ENCODE measurements at regions not wholly inside any gene's neighbourhood (a gene's known extent, or its start where the extent isn't known, plus 50 kb on each side); places are given as distances from the start of the nearest gene placed in this dataset.

- Mint-ChIP-seq H3K4me1 (no peaks in the 10 kb centered on the region), H3K9me3 (no peaks in the 10 kb centered on the region), H3K27ac (no peak overlapping the region), H3K36me3 (ENCODE audit: low read depth) (no peaks in the 10 kb centered on the region), H3K4me3 (no peak overlapping the region), H3K27me3 (ENCODE audit: low read depth) (no peaks in the 10 kb centered on the region)
- TF ChIP-seq CTCF (IDR thresholded peaks at IDR 0.05; ENCODE audit: unreplicated experiment in 3 of 3), result no peak
Observed at GRCh38 chr4:163857903-163858302, 363.4 kb downstream of the TMA16 start.

GRCh38 chr4:163858515-163858914 lies 364.0 kb downstream of the TMA16 start:
- Mint-ChIP-seq H3K9me3 (no peaks in the 10 kb centered on the region), H3K4me1 (no peaks in the 10 kb centered on the region), H3K4me3 (no peak overlapping the region), H3K27ac (no peak overlapping the region), H3K36me3 (ENCODE audit: low read depth) (no peaks in the 10 kb centered on the region), H3K27me3 (ENCODE audit: low read depth) (no peaks in the 10 kb centered on the region)
- no peak for TF ChIP-seq CTCF (IDR thresholded peaks at IDR 0.05; ENCODE audit: unreplicated experiment in 3 of 3)

- no peaks in the 10 kb centered on the region for H3K36me3 Mint-ChIP-seq (ENCODE audit: low read depth)
- H3K27ac Mint-ChIP-seq, result no peak overlapping the region
- H3K4me1 Mint-ChIP-seq, result no peaks in the 10 kb centered on the region
- no peak overlapping the region for H3K4me3 Mint-ChIP-seq
- H3K9me3 Mint-ChIP-seq, result no peaks in the 10 kb centered on the region
- no peaks in the 10 kb centered on the region for H3K27me3 Mint-ChIP-seq (ENCODE audit: low read depth)
- no peak for TF ChIP-seq CTCF (IDR thresholded peaks at IDR 0.05; ENCODE audit: unreplicated experiment in 3 of 3)
Observed at GRCh38 chr4:163863082-163863481, 368.6 kb downstream of the TMA16 start.

- Mint-ChIP-seq H3K9me3 (no peaks in the 10 kb centered on the region), H3K36me3 (ENCODE audit: low read depth) (no peaks in the 10 kb centered on the region), H3K27me3 (ENCODE audit: low read depth) (no peaks in the 10 kb centered on the region), H3K27ac (no peak overlapping the region), H3K4me1 (no peaks in the 10 kb centered on the region), H3K4me3 (no peak overlapping the region)
- no peak for TF ChIP-seq CTCF (IDR thresholded peaks at IDR 0.05; ENCODE audit: unreplicated experiment in 3 of 3)
Observed at GRCh38 chr4:163865010-163865409, 370.5 kb downstream of the TMA16 start.

GRCh38 chr4:163866728-163867315 lies 372.3 kb downstream of the TMA16 start:
- Mint-ChIP-seq H3K36me3 (ENCODE audit: low read depth) (no peaks in the 10 kb centered on the region), H3K4me3 (no peak overlapping the region), H3K9me3 (no peaks in the 10 kb centered on the region)

More at GRCh38 chr4:163866728-163867315, 372.3 kb downstream of the TMA16 start:
- no peaks in the 10 kb centered on the region for H3K27me3 Mint-ChIP-seq (ENCODE audit: low read depth)
- no peak overlapping the region for H3K27ac Mint-ChIP-seq
- no peak for TF ChIP-seq CTCF (IDR thresholded peaks at IDR 0.05; ENCODE audit: unreplicated experiment in 3 of 3)
- no peaks in the 10 kb centered on the region for H3K4me1 Mint-ChIP-seq

All from nephron (organoid).